MM.1S (cell line): ENCODE measurements at regions not wholly inside any gene's neighbourhood (a gene's known extent, or its start where the extent isn't known, plus 50 kb on each side); places are given as distances from the start of the nearest gene placed in this dataset.

Source experiments
- DNase-seq: peaks from one replicate; pipeline ENCODE4 v3.0.0-alpha.2; 2015
- H2AFZ ChIP-seq: fragments of 300-600 bp; sonication (generic); 2 replicates; pipeline ENCODE4 v1.6.0; 2016; ENCODE audit warnings: antibody characterized with exemption, low read length
- H3F3A ChIP-seq: fragments of 300-600 bp; sonication (generic); 2 replicates; pipeline ENCODE4 v1.6.1; 2016; ENCODE audit warnings: mild to moderate bottlenecking, antibody characterized with exemption, low read length, moderate library complexity, mixed read lengths; ENCODE audit not compliant: insufficient read depth
- H3K27ac ChIP-seq: fragments of 300-600 bp; sonication (generic); 2 replicates; pipeline ENCODE4 v1.5.1; 2016; ENCODE audit warnings: mild to moderate bottlenecking, low read length
- H3K27me3 ChIP-seq: fragments of 300-600 bp; sonication (generic); replicated peaks from 2 replicates; pipeline ENCODE4 v1.6.0; 2016; ENCODE audit warnings: low read length; ENCODE audit not compliant: insufficient read depth
- H3K36me3 ChIP-seq: fragments of 300-600 bp; sonication (generic); replicated peaks from 2 replicates; pipeline ENCODE4 v1.6.1; 2016; ENCODE audit warnings: mild to moderate bottlenecking, low read length, mixed read lengths; ENCODE audit not compliant: insufficient read depth
- H3K4me1 ChIP-seq: fragments of 300-600 bp; sonication (generic); 2 replicates; pipeline ENCODE4 v1.6.1; 2016; ENCODE audit warnings: low read length, mixed read lengths
- H3K4me2 ChIP-seq: fragments of 300-600 bp; sonication (generic); 2 replicates; pipeline ENCODE4 v1.6.0; 2016; ENCODE audit warnings: low read depth, low read length
- H3K4me3 ChIP-seq: fragments of 300-600 bp; sonication (generic); 2 replicates; pipeline ENCODE4 v1.5.1; 2016; ENCODE audit warnings: low read length, mixed read lengths
- H3K79me2 ChIP-seq: fragments of 300-600 bp; sonication (generic); 2 replicates; pipeline ENCODE4 v1.6.1; 2016; ENCODE audit warnings: mixed run types, low read length, mixed read lengths
- H3K9ac ChIP-seq: fragments of 300-600 bp; sonication (generic); 2 replicates; pipeline ENCODE4 v1.6.1; 2016; ENCODE audit warnings: low read length, mixed read lengths
- H3K9me2 ChIP-seq: fragments of 300-600 bp; sonication (generic); replicated peaks from 2 replicates; pipeline ENCODE4 v1.6.1; 2016; ENCODE audit warnings: mild to moderate bottlenecking, low read length, mixed read lengths; ENCODE audit not compliant: insufficient read depth
- H3K9me3 ChIP-seq: fragments of 300-600 bp; sonication (generic); replicated peaks from 2 replicates; pipeline ENCODE4 v1.6.1; 2016; ENCODE audit warnings: mild to moderate bottlenecking, low read length, mixed read lengths; ENCODE audit not compliant: insufficient read depth
- H4K20me1 ChIP-seq: fragments of 300-600 bp; sonication (generic); 2 replicates; pipeline ENCODE4 v1.6.1; 2016; ENCODE audit warnings: mild to moderate bottlenecking, low read length, moderate library complexity, mixed read lengths; ENCODE audit not compliant: insufficient read depth
- CTCF ChIP-seq: fragments of 300-600 bp; sonication (generic); IDR thresholded peaks from 2 replicates; pipeline ENCODE4 v1.5.1; 2016; ENCODE audit warnings: antibody characterized with exemption, low read length, mixed read lengths
- EZH2 ChIP-seq: fragments of 300-600 bp; sonication (generic); optimal IDR thresholded peaks from 2 replicates; pipeline ENCODE3; 2017; ENCODE audit warnings: low read depth, mild to moderate bottlenecking, antibody characterized with exemption, low read length, mixed read lengths
- EZH2phosphoT487 ChIP-seq: fragments of 300-600 bp; sonication (generic); IDR thresholded peaks from 2 replicates; pipeline ENCODE4 v1.6.1; 2018; ENCODE audit warnings: antibody characterized with exemption, low read length

GRCh38 chr11:95435192-95435591, 204.2 kb upstream of the SESN3 start:
- Histone ChIP-seq H3F3A (no peaks in the 10 kb centered on the region), H4K20me1 (no peaks in the 10 kb centered on the region), H3K4me1 (peaks cover 8% of the 10 kb centered on the region), H3K4me2 (no peak overlapping the region), H3K27me3 (no peaks in the 10 kb centered on the region; the same call in 1 of the 2 replicates), H3K9me2 (no peaks in the 10 kb centered on the region), H3K36me3 (no peaks in the 10 kb centered on the region), H3K27ac (no peak overlapping the region), H3K9me3 (no peaks in the 10 kb centered on the region), H3K79me2 (no peaks in the 10 kb centered on the region), H2AFZ (no peak overlapping the region), H3K4me3 (no peak overlapping the region), H3K9ac (no peak overlapping the region)
- TF ChIP-seq CTCF (no peak), EZH2 (no peak), EZH2phosphoT487 (no peak)
- no peak for DNase-seq

- Histone ChIP-seq H3K4me2 (no peak overlapping the region), H3F3A (no peaks in the 10 kb centered on the region), H4K20me1 (no peaks in the 10 kb centered on the region)
Measured at GRCh38 chr11:95434489-95435057, 203.6 kb upstream of the SESN3 start.

GRCh38 chr11:95434009-95434408, 203.0 kb upstream of the SESN3 start:
- TF ChIP-seq EZH2phosphoT487 (no peak), EZH2 (no peak), CTCF (no peak)
- no peak overlapping the region for H2AFZ ChIP-seq
- no peak overlapping the region for H3K27ac ChIP-seq
- DNase-seq, result no peak
- H3K4me2 ChIP-seq, result no peak overlapping the region
- no peak overlapping the region for H3K4me3 ChIP-seq
- H3K79me2 ChIP-seq, result no peaks in the 10 kb centered on the region
- no peaks in the 10 kb centered on the region; the same call in 1 of the 2 replicates for H3K27me3 ChIP-seq
- no peaks in the 10 kb centered on the region for H3F3A ChIP-seq
- peaks cover 8% of the 10 kb centered on the region for H3K4me1 ChIP-seq
- H3K9me2 ChIP-seq, result no peaks in the 10 kb centered on the region
- no peak overlapping the region for H3K9ac ChIP-seq
- no peaks in the 10 kb centered on the region for H4K20me1 ChIP-seq
- no peaks in the 10 kb centered on the region for H3K36me3 ChIP-seq
- H3K9me3 ChIP-seq, result no peaks in the 10 kb centered on the region

More at GRCh38 chr11:95434489-95435057, 203.6 kb upstream of the SESN3 start:
- Histone ChIP-seq H3K79me2 (no peaks in the 10 kb centered on the region), H3K4me3 (no peak overlapping the region), H3K9me2 (no peaks in the 10 kb centered on the region), H3K9me3 (no peaks in the 10 kb centered on the region), H3K27me3 (no peaks in the 10 kb centered on the region; the same call in 1 of the 2 replicates), H3K36me3 (no peaks in the 10 kb centered on the region), H3K4me1 (peaks cover 8% of the 10 kb centered on the region), H2AFZ (no peak overlapping the region), H3K9ac (no peak overlapping the region), H3K27ac (no peak overlapping the region)
- no peak for TF ChIP-seq EZH2phosphoT487
- no peak for TF ChIP-seq CTCF
- no peak for TF ChIP-seq EZH2
- DNase-seq, result peak; percentile 64
